ENCODE measurements at regions not wholly inside any gene's neighbourhood (a gene's known extent, or its start where the extent isn't known, plus 50 kb on each side); places are given as distances from the start of the nearest gene placed in this dataset.

DNA sequence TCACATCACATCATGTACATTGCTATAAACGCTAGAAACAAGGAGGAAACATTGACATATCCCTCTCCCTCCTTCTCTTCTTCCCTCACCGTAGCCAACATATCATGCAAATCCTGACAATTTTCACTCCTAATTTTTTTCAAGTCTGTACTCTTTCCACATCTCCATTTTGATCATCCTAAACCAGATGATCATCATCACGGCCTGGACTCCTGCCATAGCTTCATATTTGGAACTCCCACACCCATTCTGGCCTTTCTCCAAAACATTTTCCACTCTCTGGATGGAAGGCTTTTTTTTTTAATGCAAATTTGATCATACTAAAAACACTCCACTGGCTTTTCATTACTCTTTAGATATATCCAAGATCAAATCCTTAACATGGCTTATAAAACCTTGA lies 248.0 kb upstream of the CNTN3 start:
- WGBS (ENCODE audit: extremely low coverage, insufficient read length, low lambda C conversion rate) = no CpG with 5 or more reads among the region's 3 CpGs
- no peak overlapping the region for H2BK12ac ChIP-seq (ENCODE audit: insufficient read length, low read depth, low read length)
- no peak overlapping the region for H3K4me2 ChIP-seq (ENCODE audit: insufficient read depth, insufficient read length, low read length)
- H2AFZ ChIP-seq (ENCODE audit: low read length) = no peak overlapping the region
- no peaks in the 10 kb centered on the region for H3K23me2 ChIP-seq (ENCODE audit: insufficient read length, low read depth, low read length, poor library complexity, severe bottlenecking)
- no peak overlapping the region for H3K23ac ChIP-seq (ENCODE audit: insufficient read length, low read depth, low read length)
- H3K79me1 ChIP-seq (ENCODE audit: insufficient read depth, low read depth, low read length, poor library complexity, severe bottlenecking) = no peaks in the 10 kb centered on the region
- H3K9ac ChIP-seq (ENCODE audit: extremely low read depth, insufficient read length, low read length) = no peak overlapping the region
- H2BK20ac ChIP-seq (ENCODE audit: low read depth, low read length, poor library complexity, severe bottlenecking) = no peak overlapping the region
- no peak overlapping the region for H4K8ac ChIP-seq (replicated peaks; ENCODE audit: insufficient read length, low read depth, low read length)
- DNase-seq = no peak
- H3K4me1 ChIP-seq (ENCODE audit: insufficient read depth, low read length) = no peaks in the 10 kb centered on the region
- no peaks in the 10 kb centered on the region for H3K9me3 ChIP-seq (ENCODE audit: control insufficient read depth, low read depth, low read length)
- no peak overlapping the region for H3K4me3 Mint-ChIP-seq
- no peaks in the 10 kb centered on the region for H3K79me2 ChIP-seq (ENCODE audit: insufficient read depth, low read length)
- no peak overlapping the region for H3K14ac ChIP-seq (ENCODE audit: insufficient read depth, low read length)
- no peak overlapping the region for H4K91ac ChIP-seq (ENCODE audit: insufficient read length, low read depth, low read length)
- H3K4ac ChIP-seq (ENCODE audit: low read depth, low read length) = no peak overlapping the region
- no peak overlapping the region for H2BK15ac ChIP-seq (ENCODE audit: low read depth, low read length)
- no peaks in the 10 kb centered on the region for H3K9me3 Mint-ChIP-seq
- no peak overlapping the region for H3T11ph ChIP-seq (ENCODE audit: low read length)
- no peak overlapping the region for H3K27ac Mint-ChIP-seq
- no peak overlapping the region for H2BK5ac ChIP-seq (ENCODE audit: insufficient read length, low read length)
- H4K5ac ChIP-seq (ENCODE audit: insufficient read length, low read depth, low read length) = no peak overlapping the region
- H3K36me3 Mint-ChIP-seq (ENCODE audit: insufficient read depth in 1 of 3, low read depth in 3 of 3) = no peaks in the 10 kb centered on the region
- H3K27me3 Mint-ChIP-seq (ENCODE audit: low read depth) = no peaks in the 10 kb centered on the region; the same call in 1 of the 2 replicates
- H3K56ac ChIP-seq (ENCODE audit: insufficient read length, low read depth, low read length) = no peak overlapping the region
- no peak overlapping the region for H3K18ac ChIP-seq (ENCODE audit: insufficient read length, low read depth, low read length)
- no peak overlapping the region for H2AK5ac ChIP-seq (ENCODE audit: insufficient read length, low read length)
- H3K4me1 Mint-ChIP-seq = no peaks in the 10 kb centered on the region
- TF ChIP-seq, protein P1, sequence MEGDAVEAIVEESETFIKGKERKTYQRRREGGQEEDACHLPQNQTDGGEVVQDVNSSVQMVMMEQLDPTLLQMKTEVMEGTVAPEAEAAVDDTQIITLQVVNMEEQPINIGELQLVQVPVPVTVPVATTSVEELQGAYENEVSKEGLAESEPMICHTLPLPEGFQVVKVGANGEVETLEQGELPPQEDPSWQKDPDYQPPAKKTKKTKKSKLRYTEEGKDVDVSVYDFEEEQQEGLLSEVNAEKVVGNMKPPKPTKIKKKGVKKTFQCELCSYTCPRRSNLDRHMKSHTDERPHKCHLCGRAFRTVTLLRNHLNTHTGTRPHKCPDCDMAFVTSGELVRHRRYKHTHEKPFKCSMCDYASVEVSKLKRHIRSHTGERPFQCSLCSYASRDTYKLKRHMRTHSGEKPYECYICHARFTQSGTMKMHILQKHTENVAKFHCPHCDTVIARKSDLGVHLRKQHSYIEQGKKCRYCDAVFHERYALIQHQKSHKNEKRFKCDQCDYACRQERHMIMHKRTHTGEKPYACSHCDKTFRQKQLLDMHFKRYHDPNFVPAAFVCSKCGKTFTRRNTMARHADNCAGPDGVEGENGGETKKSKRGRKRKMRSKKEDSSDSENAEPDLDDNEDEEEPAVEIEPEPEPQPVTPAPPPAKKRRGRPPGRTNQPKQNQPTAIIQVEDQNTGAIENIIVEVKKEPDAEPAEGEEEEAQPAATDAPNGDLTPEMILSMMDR (conservative IDR thresholded peaks at IDR 0.05) = no peak
- H4K20me1 ChIP-seq (ENCODE audit: control insufficient read depth, insufficient read depth, insufficient read length) = no peaks in the 10 kb centered on the region
- no peak overlapping the region for H3K27ac ChIP-seq (ENCODE audit: insufficient read length, low read depth, low read length)
- H2BK120ac ChIP-seq (ENCODE audit: low read depth, low read length, poor library complexity, severe bottlenecking) = no peak overlapping the region
- no peaks in the 10 kb centered on the region for H3K27me3 ChIP-seq (ENCODE audit: insufficient read depth, low read length)

All from H9 (cell line).